Lung (tissue), 11 donors: ENCODE measurements at regions not wholly inside any gene's neighbourhood (a gene's known extent, or its start where the extent isn't known, plus 50 kb on each side); places are given as distances from the start of the nearest gene placed in this dataset.

Experiments
- ATAC-seq: fragments of 200-7000 bp; cut with Tn5 transposase; one replicate; pipeline ENCODE4 v1.9.1; 2020; ENCODE audit warnings: moderate number of reproducible peaks; ENCODE audit not compliant: insufficient read depth, low FRiP score
- DNase-seq, 3 donors: peaks; one replicate each; pipeline ENCODE4 v3.0.0-alpha.2; 2013 to 2017
- H3K27ac ChIP-seq, 2 donors: one replicate each; pipeline ENCODE4 v1.5.1; 2013; ENCODE audit warnings: mild to moderate bottlenecking in 2 of 2, moderate library complexity in 2 of 2, control low read depth in 1 of 2, inconsistent platforms in 1 of 2, low read depth in 1 of 2, low read length in 1 of 2
- H3K27me3 ChIP-seq, 3 donors: one replicate each; pipeline ENCODE4 v1.5.1; 2013; ENCODE audit warnings: low read length in 2 of 3; ENCODE audit not compliant: control insufficient read depth in 3 of 3, insufficient read depth in 3 of 3
- H3K36me3 ChIP-seq, 4 donors: one replicate each; pipeline ENCODE4 v1.5.1; 2013; ENCODE audit warnings: low read length in 4 of 4, mild to moderate bottlenecking in 1 of 4, moderate library complexity in 1 of 4; ENCODE audit not compliant: control insufficient read depth in 4 of 4, insufficient read depth in 4 of 4
- H3K4me1 ChIP-seq, 5 donors: one replicate each; pipeline ENCODE4 v1.5.1; 2013; ENCODE audit warnings: low read length in 5 of 5, mild to moderate bottlenecking in 2 of 5, moderate library complexity in 1 of 5; ENCODE audit not compliant: control insufficient read depth in 5 of 5, insufficient read depth in 5 of 5
- H3K4me3 ChIP-seq: one replicate; pipeline ENCODE4 v1.5.1; 2013; ENCODE audit warnings: mild to moderate bottlenecking, control low read depth, moderate library complexity
- H3K9ac ChIP-seq, 2 donors: one replicate each; pipeline ENCODE4 v1.5.1; 2013; ENCODE audit warnings: low read length in 2 of 2, control low read depth in 1 of 2; ENCODE audit not compliant: insufficient read depth in 1 of 2
- H3K9me3 ChIP-seq, 4 donors: one replicate each; pipeline ENCODE4 v1.5.1; 2013; ENCODE audit warnings: low read length in 3 of 4, mild to moderate bottlenecking in 1 of 4, moderate library complexity in 1 of 4; ENCODE audit not compliant: control insufficient read depth in 4 of 4, insufficient read depth in 3 of 4
- CTCF ChIP-seq: IDR thresholded peaks from 2 replicates; pipeline ENCODE4 v1.5.1; 2012; ENCODE audit warnings: mild to moderate bottlenecking; ENCODE audit errors: control extremely low read depth, extremely low read depth
- WGBS, 2 donors: extraction: QIAGEN DNeasy Blood & Tissue Kit; methylation state at CpG; one replicate each; pipeline ENCODE4 v1.1.7; 2013; 5-methylcytosine and 5-hydroxymethylcytosine counted together
- donor health status: control.
- donor health status: control.
- donor health status: Bipolar disorder and iron deficiency.
- donor health status: healthy.
- donor health status: DM: yes; HTN: yes; CAD: no.

- WGBS, 2 donors, result 77 to 82% methylated on average over 25 of the region's 25 CpGs
- DNase-seq (no peak), ATAC-seq (no peak)
- no peak overlapping the region for H3K9ac ChIP-seq
- H3K27me3 ChIP-seq, result no peaks in the 10 kb centered on the region
- H3K36me3 ChIP-seq, result no peaks in the 10 kb centered on the region
- TF ChIP-seq CTCF, result no peak
- H3K4me1 ChIP-seq, result no peaks in the 10 kb centered on the region
- no peak overlapping the region for H3K4me3 ChIP-seq
- no peak overlapping the region for H3K27ac ChIP-seq
- no peaks in the 10 kb centered on the region for H3K9me3 ChIP-seq
These were observed 589.2 kb downstream of the BRD1 start for GRCh38 chr22:49238181-49239141.

DNA sequence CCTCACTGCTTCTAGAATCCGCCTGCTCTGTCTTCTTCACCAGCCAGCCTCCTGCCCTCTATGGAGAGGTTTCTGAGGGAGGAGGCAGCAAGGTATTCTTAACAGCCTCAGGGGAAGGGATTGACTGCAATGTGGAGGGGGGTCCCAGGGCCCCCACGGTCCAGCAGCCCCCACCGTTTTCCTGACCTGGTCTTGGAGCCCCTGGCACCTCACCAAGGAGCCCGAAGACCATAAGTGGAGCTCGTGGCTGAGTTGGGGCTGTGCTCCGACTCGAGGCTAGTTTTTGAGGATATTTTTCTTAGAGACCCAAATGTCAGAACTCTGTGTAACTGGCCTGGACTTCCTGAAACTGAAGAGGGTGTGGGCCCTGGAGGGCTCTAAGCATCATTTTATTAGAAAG, 590.0 kb downstream of the BRD1 start:
- 49 to 67% methylated on average over 6 to 7 of the region's 7 CpGs for WGBS, 2 donors
- no peak for ATAC-seq
- H3K27me3 ChIP-seq, result no peaks in the 10 kb centered on the region

DNA sequence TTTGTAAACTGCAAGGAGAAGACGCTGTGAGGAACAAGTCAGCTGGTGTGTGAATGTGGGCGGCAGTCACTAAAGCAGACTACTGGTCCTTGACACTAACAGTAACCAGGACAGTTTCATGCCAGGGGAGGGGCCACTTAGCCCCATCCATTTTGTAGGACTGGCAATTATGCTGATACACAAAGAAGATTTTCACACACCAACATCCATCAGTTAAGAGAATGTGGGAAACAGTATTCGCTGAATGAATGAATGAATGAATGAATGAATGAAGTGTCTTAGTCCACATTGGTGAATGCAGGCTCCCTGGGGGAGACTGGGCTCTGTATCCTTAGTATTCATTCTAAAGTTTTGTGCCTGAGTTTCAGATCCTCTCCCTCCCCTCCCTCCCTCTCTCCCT, 590.4 kb downstream of the BRD1 start:
- H3K27ac ChIP-seq, result no peak overlapping the region
- H3K9ac ChIP-seq, result no peak overlapping the region
- ATAC-seq, result no peak
- no peaks in the 10 kb centered on the region for H3K36me3 ChIP-seq
- DNase-seq, result no peak
- no peak for TF ChIP-seq CTCF
- no peaks in the 10 kb centered on the region for H3K9me3 ChIP-seq
- H3K4me3 ChIP-seq, result no peak overlapping the region
- H3K27me3 ChIP-seq, result no peaks in the 10 kb centered on the region
- H3K4me1 ChIP-seq, result no peaks in the 10 kb centered on the region
- WGBS, 2 donors, result 82 to 99% methylated on average over 3 of the region's 3 CpGs

More for the DNA sequence above, 590.0 kb downstream of the BRD1 start:
- H3K4me3 ChIP-seq, result no peak overlapping the region
- no peaks in the 10 kb centered on the region for H3K9me3 ChIP-seq
- H3K9ac ChIP-seq, result no peak overlapping the region
- no peak overlapping the region for H3K27ac ChIP-seq
- no peak for DNase-seq
- no peaks in the 10 kb centered on the region for H3K36me3 ChIP-seq
- no peak for TF ChIP-seq CTCF
- no peaks in the 10 kb centered on the region for H3K4me1 ChIP-seq
